ENCODE measurements at regions not wholly inside any gene's neighbourhood (a gene's known extent, or its start where the extent isn't known, plus 50 kb on each side); places are given as distances from the start of the nearest gene placed in this dataset.

GRCh38 chr11:19628018-19628417 is 84.6 kb upstream of the NAV2 start:
- Histone ChIP-seq H3K36me3 (ENCODE audit: control insufficient read depth, insufficient read depth, low read length) (no peaks in the 10 kb centered on the region), H3K4me1 (no peaks in the 10 kb centered on the region), H3K27me3 (replicated peaks; ENCODE audit: control insufficient read depth, insufficient read depth, low read length) (no peaks in the 10 kb centered on the region), H3K4me3 (ENCODE audit: low read depth, low read length) (no peak overlapping the region), H3K9me3 (peaks cover 7% of the 10 kb centered on the region; the same call in 1 of the 2 replicates)
- no TSS peak for BruUV-seq (replicated peaks)
- no peak for TF ChIP-seq CTCF (IDR thresholded peaks at IDR 0.05; ENCODE audit: insufficient read depth in 1 of 2, low read depth in 1 of 2, low read length in 1 of 2, severe bottlenecking in 1 of 2, unreplicated experiment in 1 of 2)
- H3K4me3 Mint-ChIP-seq (ENCODE audit: unreplicated experiment): no peak overlapping the region
- ChIA-PET POLR2A (no interaction called here), CTCF (no interaction called here)
- H3K27me3 Mint-ChIP-seq (ENCODE audit: insufficient read depth, unreplicated experiment): no peaks in the 10 kb centered on the region
- DNase-seq: no peak
- no peaks in the 10 kb centered on the region for H3K36me3 Mint-ChIP-seq (ENCODE audit: insufficient read depth, unreplicated experiment)
- no peak overlapping the region for H3K27ac Mint-ChIP-seq (ENCODE audit: unreplicated experiment)
- intact Hi-C loops (cut with micrococcal nuclease; ENCODE audit: unreplicated experiment): no loop called here
- H3K4me1 Mint-ChIP-seq (ENCODE audit: low read depth, unreplicated experiment): no peaks in the 10 kb centered on the region
- H3K9me3 Mint-ChIP-seq (ENCODE audit: unreplicated experiment): peaks cover 8% of the 10 kb centered on the region

- ChIA-PET POLR2A (no interaction called here), CTCF (no interaction called here)
- intact Hi-C loops (cut with micrococcal nuclease; ENCODE audit: unreplicated experiment): no loop called here
- no peaks in the 10 kb centered on the region for H3K27me3 Mint-ChIP-seq (ENCODE audit: insufficient read depth, unreplicated experiment)
- H3K36me3 Mint-ChIP-seq (ENCODE audit: insufficient read depth, unreplicated experiment): no peaks in the 10 kb centered on the region
- no TSS peak for BruUV-seq (replicated peaks)
- H3K9me3 ChIP-seq: peaks cover 7% of the 10 kb centered on the region; the same call in 1 of the 2 replicates
- no peaks in the 10 kb centered on the region for H3K4me1 Mint-ChIP-seq (ENCODE audit: low read depth, unreplicated experiment)
- H3K4me1 ChIP-seq: no peaks in the 10 kb centered on the region
- H3K4me3 Mint-ChIP-seq (ENCODE audit: unreplicated experiment): no peak overlapping the region
- H3K27ac Mint-ChIP-seq (ENCODE audit: unreplicated experiment): no peak overlapping the region
- no peaks in the 10 kb centered on the region for H3K36me3 ChIP-seq (ENCODE audit: control insufficient read depth, insufficient read depth, low read length)
- H3K4me3 ChIP-seq (ENCODE audit: low read depth, low read length): no peak overlapping the region
- H3K9me3 Mint-ChIP-seq (ENCODE audit: unreplicated experiment): peaks cover 8% of the 10 kb centered on the region
- DNase-seq: no peak
- no peaks in the 10 kb centered on the region for H3K27me3 ChIP-seq (replicated peaks; ENCODE audit: control insufficient read depth, insufficient read depth, low read length)
- no peak for TF ChIP-seq CTCF (IDR thresholded peaks at IDR 0.05; ENCODE audit: insufficient read depth in 1 of 2, low read depth in 1 of 2, low read length in 1 of 2, severe bottlenecking in 1 of 2, unreplicated experiment in 1 of 2)
Observed at GRCh38 chr11:19627566-19627965, 85.1 kb upstream of the NAV2 start.

GRCh38 chr11:19625438-19625837 is 87.2 kb upstream of the NAV2 start:
- ChIA-PET POLR2A (no interaction called here), CTCF (no interaction called here)
- Mint-ChIP-seq H3K9me3 (ENCODE audit: unreplicated experiment) (peaks cover 8% of the 10 kb centered on the region), H3K4me1 (ENCODE audit: low read depth, unreplicated experiment) (no peaks in the 10 kb centered on the region), H3K27me3 (ENCODE audit: insufficient read depth, unreplicated experiment) (peaks cover 8% of the 10 kb centered on the region), H3K36me3 (ENCODE audit: insufficient read depth, unreplicated experiment) (no peaks in the 10 kb centered on the region), H3K4me3 (ENCODE audit: unreplicated experiment) (no peak overlapping the region), H3K27ac (ENCODE audit: unreplicated experiment) (no peak overlapping the region)
- intact Hi-C loops (cut with micrococcal nuclease; ENCODE audit: unreplicated experiment): no loop called here
- DNase-seq: no peak
- Histone ChIP-seq H3K27me3 (replicated peaks; ENCODE audit: control insufficient read depth, insufficient read depth, low read length) (no peaks in the 10 kb centered on the region), H3K9me3 (peaks cover 7% of the 10 kb centered on the region; the same call in 1 of the 2 replicates), H3K4me3 (ENCODE audit: low read depth, low read length) (no peak overlapping the region), H3K36me3 (ENCODE audit: control insufficient read depth, insufficient read depth, low read length) (no peaks in the 10 kb centered on the region), H3K4me1 (no peaks in the 10 kb centered on the region)
- no TSS peak for BruUV-seq (replicated peaks)
- no peak for TF ChIP-seq CTCF (IDR thresholded peaks at IDR 0.05; ENCODE audit: insufficient read depth in 1 of 2, low read depth in 1 of 2, low read length in 1 of 2, severe bottlenecking in 1 of 2, unreplicated experiment in 1 of 2)

Measured in Caco-2 (cell line).